ENCODE measurements at regions not wholly inside any gene's neighbourhood (a gene's known extent, or its start where the extent isn't known, plus 50 kb on each side); places are given as distances from the start of the nearest gene placed in this dataset.

- TF ChIP-seq PKNOX1 (IDR thresholded peaks at IDR 0.05) (no peak), HDGF (IDR thresholded peaks at IDR 0.05; ENCODE audit: borderline replicate concordance) (no peak), CTBP1 (IDR thresholded peaks at IDR 0.05; ENCODE audit: borderline replicate concordance) (no peak), ELF4 (IDR thresholded peaks at IDR 0.05) (no peak), FOXK2 (IDR thresholded peaks at IDR 0.05) (no peak), TARDBP (IDR thresholded peaks at IDR 0.05) (no peak), FOXA1 (IDR thresholded peaks at IDR 0.05) (no peak), SP1 (IDR thresholded peaks at IDR 0.05) (no peak), ZNF384 (IDR thresholded peaks at IDR 0.05) (no peak), NFRKB (IDR thresholded peaks at IDR 0.05) (no peak), BHLHE40 (IDR thresholded peaks at IDR 0.05; ENCODE audit: borderline replicate concordance) (no peak), LEF1 (IDR thresholded peaks at IDR 0.05; ENCODE audit: borderline replicate concordance) (no peak), FOXM1 (IDR thresholded peaks at IDR 0.05; ENCODE audit: borderline replicate concordance) (no peak)
These were observed 350.9 kb downstream of the ZIC1 start for GRCh38 chr3:147760085-147760484.

Data from HEK293T (cell line).